HG03439 (cell line): ENCODE measurements at regions not wholly inside any gene's neighbourhood (a gene's known extent, or its start where the extent isn't known, plus 50 kb on each side); places are given as distances from the start of the nearest gene placed in this dataset.

Experiments used
- ATAC-seq: cut with Tn5 transposase; IDR thresholded peaks from one replicate; pipeline ENCODE4 v1.9.1; 2021; ENCODE audit warnings: mild to moderate bottlenecking, moderate library complexity; ENCODE audit not compliant: unreplicated experiment

GRCh38 chr5:74918232-74918669 is 52.1 kb upstream of the FAM169A start:
- no peak for ATAC-seq

GRCh38 chr5:74916831-74917710 is 50.9 kb upstream of the FAM169A start:
- ATAC-seq, result no peak
